ENCODE measurements at regions not wholly inside any gene's neighbourhood (a gene's known extent, or its start where the extent isn't known, plus 50 kb on each side); places are given as distances from the start of the nearest gene placed in this dataset.

DNA sequence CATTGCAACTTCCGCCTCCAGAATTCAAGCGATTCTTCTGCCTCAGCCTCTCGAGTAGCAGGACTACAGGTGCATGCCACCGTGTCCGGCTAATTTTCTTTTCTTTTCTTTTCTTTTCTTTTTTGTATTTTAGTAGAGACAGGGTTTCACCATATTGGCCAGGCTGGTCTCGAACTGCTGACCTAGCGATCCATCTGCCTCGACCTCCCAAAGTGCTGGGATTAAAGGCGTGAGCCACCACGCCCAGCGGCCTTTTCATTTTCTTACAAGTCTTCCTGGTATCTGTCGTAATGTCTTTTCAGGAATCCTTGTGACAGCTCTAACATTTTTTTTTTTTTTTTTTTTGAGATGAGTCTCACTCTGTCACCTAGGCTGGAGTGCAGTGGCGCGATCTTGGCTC, 66.4 kb upstream of the EDAR start:
- H3K27ac Mint-ChIP-seq (ENCODE audit: unreplicated experiment) = no peak overlapping the region
- H3K36me3 Mint-ChIP-seq (ENCODE audit: insufficient read depth, unreplicated experiment) = no peaks in the 10 kb centered on the region
- H3K27me3 Mint-ChIP-seq (ENCODE audit: unreplicated experiment) = peaks cover 84% of the 10 kb centered on the region
- intact Hi-C loops (cut with micrococcal nuclease; ENCODE audit: unreplicated experiment) = no loop called here
- DNase-seq = no peak
- CTCF ChIA-PET = interaction anchor here (0.6 kb wide), 1 partner anchor 77 kb away, joined by 3 read pairs; no protein-coding TSS in a partner anchor
- H3K9me3 Mint-ChIP-seq (ENCODE audit: low read depth, unreplicated experiment) = no peaks in the 10 kb centered on the region
- H3K4me3 Mint-ChIP-seq (ENCODE audit: low read depth, unreplicated experiment) = no peak overlapping the region
- BruUV-seq (replicated peaks) = no TSS peak
- TF ChIP-seq, protein P1, sequence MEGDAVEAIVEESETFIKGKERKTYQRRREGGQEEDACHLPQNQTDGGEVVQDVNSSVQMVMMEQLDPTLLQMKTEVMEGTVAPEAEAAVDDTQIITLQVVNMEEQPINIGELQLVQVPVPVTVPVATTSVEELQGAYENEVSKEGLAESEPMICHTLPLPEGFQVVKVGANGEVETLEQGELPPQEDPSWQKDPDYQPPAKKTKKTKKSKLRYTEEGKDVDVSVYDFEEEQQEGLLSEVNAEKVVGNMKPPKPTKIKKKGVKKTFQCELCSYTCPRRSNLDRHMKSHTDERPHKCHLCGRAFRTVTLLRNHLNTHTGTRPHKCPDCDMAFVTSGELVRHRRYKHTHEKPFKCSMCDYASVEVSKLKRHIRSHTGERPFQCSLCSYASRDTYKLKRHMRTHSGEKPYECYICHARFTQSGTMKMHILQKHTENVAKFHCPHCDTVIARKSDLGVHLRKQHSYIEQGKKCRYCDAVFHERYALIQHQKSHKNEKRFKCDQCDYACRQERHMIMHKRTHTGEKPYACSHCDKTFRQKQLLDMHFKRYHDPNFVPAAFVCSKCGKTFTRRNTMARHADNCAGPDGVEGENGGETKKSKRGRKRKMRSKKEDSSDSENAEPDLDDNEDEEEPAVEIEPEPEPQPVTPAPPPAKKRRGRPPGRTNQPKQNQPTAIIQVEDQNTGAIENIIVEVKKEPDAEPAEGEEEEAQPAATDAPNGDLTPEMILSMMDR (IDR thresholded peaks at IDR 0.05; ENCODE audit: unreplicated experiment) = no peak
- no peaks in the 10 kb centered on the region for H3K4me1 Mint-ChIP-seq (ENCODE audit: low read depth, unreplicated experiment)

- no TSS peak for BruUV-seq (replicated peaks)
- Mint-ChIP-seq H3K36me3 (ENCODE audit: insufficient read depth, unreplicated experiment) (no peaks in the 10 kb centered on the region), H3K9me3 (ENCODE audit: low read depth, unreplicated experiment) (no peaks in the 10 kb centered on the region)
Measured at GRCh38 chr2:109054865-109055264, 65.8 kb upstream of the EDAR start.

DNA sequence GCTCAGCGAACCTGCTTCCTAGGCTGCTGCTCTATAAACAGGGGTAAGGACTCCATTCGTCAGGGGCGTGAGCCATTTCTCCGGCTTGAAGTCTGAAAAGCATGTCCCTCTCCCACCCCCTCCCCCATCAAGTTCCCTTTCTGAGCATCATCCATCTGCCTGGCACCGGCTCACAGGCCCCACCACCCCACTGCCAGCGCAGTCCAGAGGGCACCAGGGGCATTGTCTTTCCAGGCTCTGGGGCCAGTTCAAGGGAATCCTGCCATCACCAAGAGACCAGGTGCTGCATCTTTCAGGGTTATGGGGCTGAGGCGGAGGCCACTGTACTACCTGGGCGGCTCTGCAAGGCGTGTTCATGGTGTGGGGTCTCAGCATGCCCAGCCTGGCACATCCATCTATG, 64.7 kb upstream of the EDAR start:
- Mint-ChIP-seq H3K4me1 (ENCODE audit: low read depth, unreplicated experiment) (no peaks in the 10 kb centered on the region), H3K36me3 (ENCODE audit: insufficient read depth, unreplicated experiment) (no peaks in the 10 kb centered on the region), H3K27me3 (ENCODE audit: unreplicated experiment) (peaks cover 79% of the 10 kb centered on the region), H3K27ac (ENCODE audit: unreplicated experiment) (no peak overlapping the region), H3K4me3 (ENCODE audit: low read depth, unreplicated experiment) (no peak overlapping the region), H3K9me3 (ENCODE audit: low read depth, unreplicated experiment) (no peaks in the 10 kb centered on the region)
- no TSS peak for BruUV-seq (replicated peaks)
- TF ChIP-seq, protein P1 (IDR thresholded peaks at IDR 0.05; ENCODE audit: unreplicated experiment) = no peak
- intact Hi-C loops (cut with micrococcal nuclease; ENCODE audit: unreplicated experiment) = no loop called here
- CTCF ChIA-PET = interaction anchor here (0.7 kb wide), 1 partner anchor 28 kb away, joined by 5 read pairs; no protein-coding TSS in a partner anchor
- no peak for DNase-seq

More at GRCh38 chr2:109054865-109055264, 65.8 kb upstream of the EDAR start:
- no peaks in the 10 kb centered on the region for H3K4me1 Mint-ChIP-seq (ENCODE audit: low read depth, unreplicated experiment)
- no peak overlapping the region for H3K27ac Mint-ChIP-seq (ENCODE audit: unreplicated experiment)
- no peak overlapping the region for H3K4me3 Mint-ChIP-seq (ENCODE audit: low read depth, unreplicated experiment)
- peaks cover 79% of the 10 kb centered on the region for H3K27me3 Mint-ChIP-seq (ENCODE audit: unreplicated experiment)
- CTCF ChIA-PET = no interaction called here
- intact Hi-C loops (cut with micrococcal nuclease; ENCODE audit: unreplicated experiment) = no loop called here
- TF ChIP-seq, protein P1 (IDR thresholded peaks at IDR 0.05; ENCODE audit: unreplicated experiment) = no peak
- DNase-seq = no peak

GRCh38 chr2:109052922-109053321, 63.9 kb upstream of the EDAR start:
- Mint-ChIP-seq H3K9me3 (ENCODE audit: low read depth, unreplicated experiment) (no peaks in the 10 kb centered on the region), H3K4me1 (ENCODE audit: low read depth, unreplicated experiment) (no peaks in the 10 kb centered on the region), H3K4me3 (ENCODE audit: low read depth, unreplicated experiment) (no peak overlapping the region), H3K27me3 (ENCODE audit: unreplicated experiment) (peaks cover 72% of the 10 kb centered on the region), H3K36me3 (ENCODE audit: insufficient read depth, unreplicated experiment) (no peaks in the 10 kb centered on the region), H3K27ac (ENCODE audit: unreplicated experiment) (no peak overlapping the region)
- CTCF ChIA-PET = no interaction called here
- intact Hi-C loops (cut with micrococcal nuclease; ENCODE audit: unreplicated experiment) = no loop called here
- no peak for DNase-seq
- no TSS peak for BruUV-seq (replicated peaks)
- TF ChIP-seq, protein P1 (IDR thresholded peaks at IDR 0.05; ENCODE audit: unreplicated experiment) = no peak

All from Calu3 (cell line).